ENCODE measurements at regions not wholly inside any gene's neighbourhood (a gene's known extent, or its start where the extent isn't known, plus 50 kb on each side); places are given as distances from the start of the nearest gene placed in this dataset.

- TF ChIP-seq CTCF (IDR thresholded peaks at IDR 0.05) (no peak), EZH2 (IDR thresholded peaks at IDR 0.05; ENCODE audit: borderline replicate concordance, insufficient read depth, low read depth, low read length, poor library complexity, severe bottlenecking) (no peak)
Measured at GRCh38 chr5:171623551-171624097, 162.0 kb upstream of the SMIM23 start.
